H1 (cell line): ENCODE measurements at regions not wholly inside any gene's neighbourhood (a gene's known extent, or its start where the extent isn't known, plus 50 kb on each side); places are given as distances from the start of the nearest gene placed in this dataset.

ENCODE experiments used
- CHD1 ChIP-seq: IDR thresholded peaks from 2 replicates; pipeline ENCODE4 v1.6.1; 2012; ENCODE audit warnings: low read depth, low read length, improper control_type of control experiment
- CREB1 ChIP-seq: IDR thresholded peaks from 2 replicates; pipeline ENCODE4 v1.6.1; 2012; ENCODE audit warnings: inconsistent platforms
- CTCF ChIP-seq, 3 experiments: IDR thresholded peaks; 1 replicate in 2 of 3; 2 replicates in 1 of 3; pipeline versions ENCODE4 v1.5.1 to v1.6.1; 2011; ENCODE audit warnings: low read length in 3 of 3, mild to moderate bottlenecking in 3 of 3, inconsistent platforms in 2 of 3, low read depth in 1 of 3, moderate library complexity in 1 of 3; ENCODE audit not compliant: insufficient read depth in 1 of 3; ENCODE audit errors: control extremely low read depth in 1 of 3
- EZH2 ChIP-seq: fragments of 200-600 bp; sonication (generic); IDR thresholded peaks from 2 replicates; pipeline ENCODE4 v1.7.1; 2012; ENCODE audit warnings: low read depth, mild to moderate bottlenecking, moderate library complexity, low read length, inconsistent platforms; ENCODE audit not compliant: severe bottlenecking
- GABPA ChIP-seq: IDR thresholded peaks from 2 replicates; pipeline ENCODE4 v1.6.1; 2011; ENCODE audit warnings: mild to moderate bottlenecking, low read length, moderate library complexity, borderline replicate concordance; ENCODE audit not compliant: insufficient read depth
- MAX ChIP-seq: IDR thresholded peaks from 2 replicates; pipeline ENCODE4 v1.6.1; 2012; ENCODE audit warnings: inconsistent platforms
- POLR2A ChIP-seq, 2 experiments: IDR thresholded peaks; 1 replicate in 1 of 2; 2 replicates in 1 of 2; pipeline ENCODE4 v1.6.1; 2011; ENCODE audit warnings: low read depth in 2 of 2, low read length in 2 of 2, mild to moderate bottlenecking in 2 of 2; ENCODE audit errors: control extremely low read depth in 1 of 2
- RXRA ChIP-seq: IDR thresholded peaks from 2 replicates; pipeline ENCODE4 v1.6.1; 2011; ENCODE audit warnings: low read depth, mild to moderate bottlenecking, low read length, moderate library complexity; ENCODE audit not compliant: insufficient read depth
- SIX5 ChIP-seq: IDR thresholded peaks from 2 replicates; pipeline ENCODE4 v1.6.1; 2011; ENCODE audit warnings: mild to moderate bottlenecking, low read depth, low read length
- TAF7 ChIP-seq: optimal IDR thresholded peaks from 2 replicates; pipeline ENCODE3; 2011; ENCODE audit warnings: low read depth, mild to moderate bottlenecking, inconsistent platforms, low read length, moderate library complexity, borderline replicate concordance
- TCF12 ChIP-seq: IDR thresholded peaks from 2 replicates; pipeline ENCODE4 v1.6.1; 2011; ENCODE audit warnings: low read depth, mild to moderate bottlenecking, low read length

DNA sequence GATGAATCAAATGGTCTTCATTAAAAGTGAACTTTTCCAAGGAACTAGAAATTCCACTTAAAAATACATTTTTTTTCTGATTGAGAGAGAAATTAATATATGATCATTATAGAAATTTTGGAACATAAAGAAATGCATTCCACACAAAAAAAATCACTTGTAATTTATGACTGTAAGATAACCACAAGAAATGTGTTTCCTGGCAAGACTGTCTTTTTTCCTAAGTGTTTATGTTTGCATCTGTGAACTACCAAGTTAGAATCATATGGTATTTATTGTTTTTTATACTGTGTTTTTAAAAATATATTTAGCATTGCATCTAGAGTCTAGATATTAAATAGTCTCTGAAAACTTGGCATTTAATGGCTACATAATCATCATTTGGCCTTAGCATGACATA is 726.8 kb downstream of the BCL11B start:
- no peak for TF ChIP-seq TCF12
- TF ChIP-seq TAF7, result no peak
- no peak for TF ChIP-seq SIX5
- TF ChIP-seq CHD1, result no peak
- no peak for TF ChIP-seq RXRA
- no peak for TF ChIP-seq POLR2A (IDR thresholded peaks at IDR 0.05; ENCODE audit: control extremely low read depth in 1 of 2, low read depth in 2 of 2, low read length in 2 of 2)
- TF ChIP-seq GABPA, result no peak
- no peak for TF ChIP-seq CREB1
- no peak for TF ChIP-seq CTCF (IDR thresholded peaks at IDR 0.05; ENCODE audit: control extremely low read depth in 1 of 3, insufficient read depth in 1 of 3, low read depth in 1 of 3, low read length in 3 of 3)
- TF ChIP-seq EZH2, result no peak
- no peak for TF ChIP-seq MAX
